HG02642 (cell line): ENCODE measurements at regions not wholly inside any gene's neighbourhood (a gene's known extent, or its start where the extent isn't known, plus 50 kb on each side); places are given as distances from the start of the nearest gene placed in this dataset.

Source experiments
- ATAC-seq: cut with Tn5 transposase; IDR thresholded peaks from one replicate; pipeline ENCODE4 v1.9.1; 2021; ENCODE audit warnings: mild to moderate bottlenecking; ENCODE audit not compliant: unreplicated experiment, poor library complexity

- ATAC-seq = no peak
Observed at GRCh38 chr1:29581256-29581655, 344.9 kb downstream of the PTPRU start.

DNA sequence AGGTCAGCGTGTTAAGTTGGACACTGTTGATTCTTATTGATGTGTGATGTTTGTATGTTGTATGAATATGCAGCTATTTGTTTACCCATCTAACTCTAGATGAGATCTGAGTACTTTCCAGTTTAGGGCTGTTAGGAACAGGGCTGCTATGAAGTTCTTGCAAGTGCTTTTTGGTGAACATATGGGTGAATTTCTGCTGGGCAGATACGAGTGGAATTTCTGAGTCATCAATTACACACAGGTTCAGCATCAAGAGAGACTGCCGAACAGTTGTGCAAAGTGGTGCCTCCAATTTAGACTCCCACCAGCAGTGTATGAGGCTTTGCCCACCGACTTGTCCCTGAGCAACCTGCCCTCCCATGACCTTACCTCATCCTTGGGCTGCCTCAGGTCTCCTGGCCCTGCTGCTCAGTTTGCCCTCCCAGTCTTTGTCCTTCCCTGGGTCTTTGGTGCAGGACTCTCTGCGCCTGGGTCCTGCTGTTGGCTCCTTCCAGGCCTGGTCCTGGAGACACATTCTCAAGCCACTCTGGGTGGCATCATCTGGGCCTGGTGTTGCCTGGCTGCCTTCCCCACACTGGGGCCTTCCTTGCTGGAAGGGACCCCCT, 343.6 kb downstream of the PTPRU start:
- no peak for ATAC-seq

DNA sequence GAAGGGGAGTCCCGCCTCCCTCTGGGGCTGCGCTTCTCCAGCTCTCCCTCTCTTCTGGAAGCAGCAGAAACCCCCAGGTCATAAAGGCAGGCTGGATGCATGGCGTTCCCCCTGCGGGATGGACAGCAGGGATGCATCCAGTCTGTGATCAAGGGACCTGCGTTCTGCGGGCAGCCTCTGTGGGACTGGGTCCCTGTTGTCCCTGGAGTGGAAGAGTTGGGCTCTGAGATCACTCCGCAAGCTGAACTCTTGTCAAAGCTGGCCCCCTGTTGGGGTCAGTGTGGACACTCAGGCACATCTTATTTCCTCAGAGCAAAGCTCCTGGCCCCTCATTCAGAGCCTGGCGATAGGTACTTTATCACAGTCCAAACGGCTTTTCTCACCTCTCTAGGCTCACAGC, 341.2 kb downstream of the PTPRU start:
- no peak for ATAC-seq

GRCh38 chr1:29576510-29576909, 340.2 kb downstream of the PTPRU start:
- no peak for ATAC-seq

GRCh38 chr1:29575826-29576225, 339.5 kb downstream of the PTPRU start:
- ATAC-seq = no peak

DNA sequence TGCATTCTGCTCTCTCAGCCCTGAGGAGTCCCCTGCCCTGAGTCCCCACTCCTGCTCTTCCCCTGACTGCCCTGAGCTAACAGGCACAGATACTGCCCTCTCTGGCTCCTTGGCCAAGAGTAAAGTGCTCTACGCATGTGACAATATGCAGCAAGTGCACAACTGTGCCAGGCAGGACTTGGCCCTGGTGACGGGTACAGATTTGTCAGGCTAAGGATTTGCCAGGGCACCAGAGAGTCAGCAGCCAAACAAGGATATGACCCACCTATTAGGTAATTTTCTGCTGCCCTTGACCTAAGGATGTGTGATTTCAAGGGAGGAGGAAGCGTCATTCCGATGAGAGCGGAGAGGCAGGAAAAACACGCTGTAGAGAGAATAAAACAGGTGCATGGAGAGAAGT, 339.0 kb downstream of the PTPRU start:
- ATAC-seq = no peak

DNA sequence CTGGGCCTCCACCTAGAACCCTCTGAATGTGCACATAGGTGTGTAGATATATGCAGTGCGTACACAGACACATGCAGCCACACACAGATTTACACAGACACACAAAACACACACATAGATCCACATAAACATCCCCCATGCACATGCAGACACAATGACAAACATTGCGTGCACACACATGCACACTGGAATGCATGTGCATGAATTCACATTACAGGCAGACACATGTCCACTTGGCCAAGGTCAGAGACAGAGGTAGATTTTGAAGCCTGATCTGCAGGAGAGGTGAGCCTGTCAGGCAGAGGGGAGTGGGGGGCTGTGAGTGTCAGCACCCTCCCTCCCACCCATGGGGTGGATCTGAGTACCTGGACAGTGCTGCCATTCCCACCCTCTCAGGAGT, 338.5 kb downstream of the PTPRU start:
- no peak for ATAC-seq

DNA sequence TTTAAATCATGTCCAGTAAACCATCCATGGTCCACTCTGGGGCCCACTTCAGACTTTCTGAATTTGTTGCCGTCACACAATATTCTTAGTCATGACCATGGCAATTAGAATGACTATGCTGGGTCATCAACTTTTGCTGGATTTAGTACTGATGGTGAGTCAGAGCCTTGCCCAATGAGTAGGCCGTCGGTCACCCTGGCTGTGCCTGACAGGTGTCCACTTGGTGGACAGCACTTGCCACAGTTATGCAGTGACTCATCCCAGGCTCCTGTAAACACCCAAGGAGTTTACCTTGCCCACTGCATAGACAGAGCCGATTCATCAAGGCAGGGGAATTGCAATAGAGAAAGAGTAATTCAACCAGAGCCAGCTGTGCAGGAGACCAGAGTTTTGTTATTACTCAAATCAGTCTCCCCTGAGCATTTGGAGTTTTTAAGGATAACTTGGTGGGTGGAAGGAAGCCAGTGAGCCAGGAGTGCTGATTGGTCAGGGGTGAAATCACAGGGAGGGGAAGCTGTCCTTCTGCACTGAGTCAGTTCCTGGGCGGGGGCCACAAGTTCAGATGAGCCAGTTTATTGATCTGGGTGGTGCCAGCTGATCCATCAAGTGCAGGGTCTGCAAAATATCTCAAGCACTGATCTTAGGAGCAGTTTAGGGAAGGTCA, 333.8 kb downstream of the PTPRU start:
- no peak for ATAC-seq

- ATAC-seq = no peak
Observed at GRCh38 chr1:29567257-29567656, 330.9 kb downstream of the PTPRU start.

GRCh38 chr1:29565490-29565889, 329.2 kb downstream of the PTPRU start:
- no peak for ATAC-seq

DNA sequence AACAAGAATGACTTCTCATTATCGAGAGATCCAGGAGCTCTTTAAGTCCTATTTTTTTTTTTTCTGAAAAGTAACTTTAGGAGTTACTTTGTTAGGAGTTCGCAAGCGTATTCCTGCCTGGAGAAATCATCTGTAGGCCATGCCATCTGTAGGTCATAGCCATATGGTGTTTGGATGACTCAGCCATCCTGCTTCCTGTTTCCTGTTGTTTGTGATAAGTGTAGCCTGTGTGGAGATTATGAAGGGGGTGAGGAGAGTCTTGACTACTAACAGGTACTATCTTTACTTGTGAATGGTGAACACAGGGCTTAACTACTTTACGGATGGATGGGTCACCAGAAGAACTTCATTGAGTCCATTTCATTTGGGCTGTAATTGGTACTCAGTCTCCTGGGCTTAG, 327.2 kb downstream of the PTPRU start:
- no peak for ATAC-seq

- no peak for ATAC-seq
Observed at GRCh38 chr1:29563092-29563491, 326.8 kb downstream of the PTPRU start.

DNA sequence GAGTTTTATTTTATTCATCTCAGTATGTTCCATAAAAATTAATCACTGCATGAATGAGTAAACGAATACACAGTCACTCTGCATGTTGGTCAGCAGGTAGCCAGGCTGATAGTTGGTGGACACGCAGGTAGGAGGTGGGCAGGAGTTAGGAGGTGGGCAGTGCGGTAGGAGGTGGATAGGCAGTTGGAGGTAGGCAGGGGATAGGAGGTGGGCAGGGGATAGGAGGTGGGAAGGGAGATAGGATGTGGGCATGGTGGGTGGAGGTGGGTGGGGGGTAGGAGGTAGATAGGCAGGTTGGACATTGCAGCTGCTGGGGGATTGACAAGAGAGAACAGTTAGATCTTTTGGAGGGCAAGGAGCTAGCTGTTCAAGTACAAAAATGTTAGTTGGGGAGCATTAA, 322.7 kb downstream of the PTPRU start:
- no peak for ATAC-seq

- ATAC-seq = no peak
Observed at GRCh38 chr1:29557701-29558600, 321.6 kb downstream of the PTPRU start.

DNA sequence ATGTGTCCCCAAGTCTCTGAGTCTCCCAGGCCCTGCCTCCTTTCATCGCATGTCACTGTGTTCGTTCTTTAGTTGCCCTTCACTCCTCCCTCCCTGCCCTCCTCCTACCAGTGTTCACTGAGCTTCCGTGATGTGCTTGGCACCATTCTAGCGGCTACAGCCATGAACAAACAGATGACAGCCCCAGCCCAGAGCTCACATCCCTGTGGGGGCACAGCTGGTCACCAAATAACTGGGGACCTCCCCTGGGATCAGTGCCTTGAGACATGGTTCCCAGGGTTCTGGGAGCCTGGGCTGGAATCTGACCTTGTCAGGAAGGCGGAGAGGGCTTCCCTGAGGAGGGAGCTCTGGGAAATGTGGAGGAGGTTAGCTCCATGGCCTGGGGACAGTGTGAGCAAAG, 320.7 kb downstream of the PTPRU start:
- no peak for ATAC-seq

- ATAC-seq = no peak
Observed at GRCh38 chr1:29556657-29557056, 320.3 kb downstream of the PTPRU start.

DNA sequence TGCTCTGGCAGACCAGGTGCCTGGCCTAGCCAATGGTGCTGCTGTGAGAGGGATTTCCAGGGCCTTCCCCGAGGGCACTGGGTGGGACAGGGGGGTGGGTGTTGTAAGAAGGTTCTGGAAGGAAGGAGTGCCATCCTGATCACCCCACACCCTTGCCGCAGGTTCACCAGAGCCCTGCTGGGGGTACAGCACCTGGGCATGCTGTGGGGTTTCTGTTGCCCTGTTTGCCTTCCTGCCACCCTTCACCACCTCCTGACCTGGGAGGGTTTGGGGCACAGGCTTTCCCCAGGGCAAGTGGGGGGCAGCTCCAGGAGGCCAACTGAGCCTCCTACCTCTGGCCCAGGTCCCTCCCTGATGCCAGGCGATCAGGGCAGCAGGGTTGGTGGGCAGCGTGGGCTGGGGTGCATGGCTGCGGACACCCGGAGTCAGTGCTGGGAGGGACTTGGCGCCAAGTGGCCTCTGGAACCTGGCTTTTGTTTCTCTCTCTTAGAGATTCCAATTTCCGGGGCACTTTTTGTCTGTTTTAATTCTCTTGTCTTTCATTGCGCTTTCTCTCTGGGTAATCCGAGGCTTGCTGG, 318.8 kb downstream of the PTPRU start:
- ATAC-seq = no peak

GRCh38 chr1:29554208-29554778, 318.0 kb downstream of the PTPRU start:
- no peak for ATAC-seq

GRCh38 chr1:29551123-29551936, 315.0 kb downstream of the PTPRU start:
- ATAC-seq = no peak
